NCI-H510A treated with DMSO at 0.1 percent for 48 hours (cell line): ENCODE measurements at regions not wholly inside any gene's neighbourhood (a gene's known extent, or its start where the extent isn't known, plus 50 kb on each side); places are given as distances from the start of the nearest gene placed in this dataset.
"Not testable (repeated sequence)": the region's sequence is repeated elsewhere in the genome, so short reads cannot be mapped to it uniquely, and the experiment has no call there.

Experiments used
- DNase-seq: peaks from one replicate; lab custom pipeline; 2025; lab: John Stamatoyannopoulos, UW

DNA sequence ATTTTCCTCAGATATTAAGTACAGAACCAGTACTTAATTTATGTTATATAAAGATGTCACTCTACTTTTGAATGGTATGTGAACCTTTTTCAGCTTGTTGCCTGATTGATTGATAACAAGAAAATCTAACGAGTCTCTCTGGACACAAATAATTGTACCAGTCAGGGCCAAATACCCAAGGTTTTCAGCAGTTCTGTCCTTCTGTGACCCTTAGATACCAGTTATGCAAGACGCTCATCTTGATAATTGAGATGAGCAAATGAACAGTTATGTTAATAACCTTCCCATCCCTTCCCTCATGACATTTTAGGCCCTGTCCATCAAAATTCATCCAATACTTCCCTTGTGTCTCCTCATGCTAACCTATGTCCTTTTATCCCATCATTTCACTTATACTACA, 185.9 kb upstream of the G2E3 start:
- DNase-seq: no peak

DNA sequence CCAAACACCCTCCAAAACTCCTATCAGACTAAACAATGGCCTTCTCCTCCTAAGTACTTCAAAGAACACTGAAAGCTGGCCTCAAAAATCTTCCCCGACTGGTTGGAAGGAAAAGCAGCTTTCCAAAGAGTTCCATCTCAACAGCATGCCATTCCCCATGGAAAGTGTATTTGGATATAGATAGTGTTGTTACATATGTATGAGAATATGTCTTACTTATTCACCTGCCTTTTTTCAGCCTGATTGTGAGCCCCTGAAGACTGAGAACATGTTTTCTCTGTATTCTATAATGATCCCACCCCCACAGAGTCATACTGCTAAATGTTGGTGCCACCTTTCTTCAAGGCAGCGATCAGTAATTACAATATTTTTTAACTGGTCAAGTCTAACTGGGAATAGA, 185.4 kb upstream of the G2E3 start:
- no peak for DNase-seq

DNA sequence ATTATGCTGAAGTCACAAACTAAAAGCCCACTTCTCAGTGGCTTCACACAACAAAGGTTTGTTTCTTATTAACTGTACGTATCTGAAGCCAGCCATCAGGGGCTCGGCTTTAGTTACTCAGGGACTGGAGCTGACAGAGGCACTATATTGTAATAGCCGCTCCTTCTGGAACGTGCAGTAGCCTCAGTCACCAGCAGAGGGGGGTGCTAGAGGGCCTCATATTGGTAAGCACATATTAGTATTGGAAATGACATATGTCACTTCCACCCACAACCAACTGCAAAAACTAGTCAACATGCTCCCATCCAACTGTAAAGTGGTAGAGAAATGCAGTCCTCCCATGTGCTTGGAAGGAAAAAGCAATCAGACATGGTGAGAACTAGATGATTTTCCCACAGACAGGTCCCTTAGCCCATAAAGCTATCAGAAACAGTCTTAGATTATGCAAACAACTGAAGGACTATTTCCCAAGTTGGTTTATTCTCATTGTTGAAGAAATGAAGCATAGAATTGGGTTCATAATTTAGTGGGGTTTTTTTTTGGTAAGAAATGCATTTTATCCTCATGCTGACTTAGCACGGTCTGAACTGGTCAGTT, 183.6 kb upstream of the G2E3 start:
- peak; percentile 8 for DNase-seq

DNA sequence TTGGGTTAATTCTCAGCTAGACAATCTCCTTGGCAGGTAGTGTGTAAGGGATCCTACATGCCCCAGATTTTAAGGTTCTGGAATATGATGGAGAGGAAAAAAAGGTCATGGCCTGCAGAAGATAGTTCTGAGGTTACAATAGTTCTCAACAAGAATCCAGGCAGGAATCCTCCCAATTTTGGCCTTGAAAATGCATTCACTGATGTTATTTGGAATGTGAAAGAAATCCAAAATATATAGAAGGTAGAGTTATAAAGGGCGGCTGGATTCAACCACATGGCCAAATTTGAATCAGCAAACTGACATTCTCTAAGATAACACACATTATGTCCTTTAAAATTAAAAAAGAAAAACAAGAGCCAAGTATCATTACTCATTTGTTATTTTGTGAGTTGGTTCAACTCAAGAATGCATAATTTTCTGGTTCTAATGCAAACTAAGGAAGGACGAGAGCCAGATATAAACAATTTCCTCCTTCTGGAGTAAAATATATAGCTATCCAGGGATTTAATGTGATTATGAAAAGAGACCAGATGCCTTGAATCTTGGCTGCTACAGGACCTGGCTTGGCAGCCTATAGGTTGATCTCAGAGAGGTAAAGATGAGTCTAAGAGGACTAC, 177.0 kb upstream of the G2E3 start:
- DNase-seq: no peak

DNA sequence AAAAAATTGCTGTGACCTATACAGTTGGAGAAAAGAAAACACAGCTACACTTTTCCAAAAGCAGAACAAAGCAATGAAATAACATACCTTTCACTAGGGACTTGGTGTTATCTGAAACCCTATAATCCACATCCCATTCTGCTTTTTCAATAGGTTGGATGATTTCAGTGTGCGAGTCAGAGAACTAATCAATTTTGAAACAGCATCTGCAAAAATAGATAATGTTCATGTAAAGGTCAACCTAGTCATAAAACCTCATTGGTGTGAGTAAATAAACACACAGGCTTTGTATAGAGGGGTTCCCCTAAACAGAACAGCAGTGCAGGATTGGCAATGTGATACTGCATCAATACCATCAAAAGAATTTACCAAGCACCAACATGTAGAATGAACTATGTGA, 173.0 kb upstream of the G2E3 start:
- no peak for DNase-seq

DNA sequence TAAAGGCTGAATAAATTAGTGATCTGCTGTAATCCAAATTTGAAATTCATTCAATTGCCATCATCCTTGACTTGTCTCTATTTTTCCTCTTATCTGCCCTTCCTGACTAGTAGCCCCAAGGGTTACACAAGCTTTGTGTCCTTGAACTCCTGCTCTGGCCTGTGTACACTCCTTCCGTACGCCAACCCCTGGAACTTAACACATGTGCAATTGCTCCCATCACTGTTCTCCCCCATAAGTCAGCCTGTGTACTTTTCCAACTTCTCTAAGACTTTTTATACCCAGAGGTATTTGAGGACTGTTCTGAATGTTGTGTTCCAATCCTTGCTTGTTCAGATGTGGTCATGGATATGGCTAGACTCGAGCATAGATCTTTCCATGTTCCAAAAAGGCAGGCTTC, 171.1 kb upstream of the G2E3 start:
- no peak for DNase-seq

DNA sequence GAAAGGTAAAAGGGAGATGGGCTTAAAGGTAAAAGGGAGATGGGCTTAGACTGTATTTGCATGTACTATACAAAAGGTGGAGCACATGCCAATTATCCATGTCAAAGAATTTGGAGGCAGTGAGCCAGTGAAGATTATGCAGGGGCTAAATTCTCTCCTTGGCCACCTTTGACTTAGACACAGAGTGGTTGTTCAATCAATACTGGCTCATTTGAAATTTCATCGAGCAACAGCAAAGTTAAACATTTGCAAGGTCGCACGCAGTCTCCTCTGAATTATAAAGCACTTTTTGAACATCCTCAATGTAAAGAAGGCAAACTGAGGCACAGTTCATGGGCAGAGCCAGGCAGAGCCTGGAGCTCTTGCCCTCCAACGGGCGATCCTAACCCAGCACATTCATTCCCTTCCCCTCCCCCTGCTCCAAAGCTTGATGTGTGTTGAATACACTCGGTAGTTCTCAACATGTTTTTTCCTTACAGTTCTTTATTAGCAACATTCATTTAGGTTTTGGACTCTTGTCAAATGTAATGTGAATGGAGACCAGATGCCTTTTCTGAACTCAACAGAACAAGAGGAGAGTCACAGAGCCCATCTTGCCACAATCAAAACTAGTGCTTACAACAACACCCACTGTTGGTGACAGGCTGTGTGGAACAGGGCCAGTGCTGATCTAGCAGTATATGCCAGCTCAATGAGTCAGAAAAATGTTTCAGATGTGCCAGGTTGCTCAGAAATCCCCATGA, 169.7 kb upstream of the G2E3 start:
- no peak for DNase-seq

DNA sequence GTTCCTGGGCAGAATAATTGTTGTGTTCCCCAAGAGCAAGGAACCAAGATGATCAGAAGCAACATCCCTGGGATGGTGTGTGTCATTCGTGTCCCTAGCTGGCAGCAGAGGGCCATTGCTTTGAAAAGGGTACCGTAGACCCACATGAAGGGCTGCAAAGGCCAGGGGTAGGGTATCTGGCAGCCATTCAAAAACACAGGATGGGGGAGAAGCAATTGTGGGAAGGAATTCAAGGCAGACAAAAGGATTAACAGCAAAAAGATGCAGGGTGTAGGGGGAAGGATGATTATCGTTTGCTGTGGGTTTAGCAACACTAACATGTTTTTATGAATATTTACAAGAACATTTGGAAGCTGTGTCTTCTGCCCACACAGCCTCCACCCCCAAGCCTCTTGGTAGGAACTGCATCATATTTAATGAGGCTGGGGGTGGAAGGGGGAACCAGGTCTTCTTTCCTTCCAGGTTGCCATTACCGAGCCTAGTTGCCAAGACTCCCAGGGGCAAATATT, 169.0 kb upstream of the G2E3 start:
- DNase-seq: no peak

DNA sequence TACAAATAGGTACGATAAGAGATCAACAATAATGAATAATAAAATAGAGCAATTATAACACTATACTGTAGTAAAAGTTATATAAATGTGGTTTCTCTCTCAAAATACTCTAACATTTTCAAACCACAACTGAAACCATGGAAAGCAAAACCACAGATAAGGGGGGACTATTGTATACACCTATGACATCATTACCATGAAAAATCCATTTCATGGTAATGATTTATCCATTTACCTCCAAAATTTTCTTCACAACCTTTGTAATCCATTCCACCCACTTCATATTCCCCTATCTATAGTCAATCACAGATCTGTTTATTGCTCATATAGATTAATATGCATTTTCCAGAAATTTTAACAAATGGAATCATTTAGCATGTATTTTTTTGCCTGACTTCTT, 163.9 kb upstream of the G2E3 start:
- no peak for DNase-seq

DNA sequence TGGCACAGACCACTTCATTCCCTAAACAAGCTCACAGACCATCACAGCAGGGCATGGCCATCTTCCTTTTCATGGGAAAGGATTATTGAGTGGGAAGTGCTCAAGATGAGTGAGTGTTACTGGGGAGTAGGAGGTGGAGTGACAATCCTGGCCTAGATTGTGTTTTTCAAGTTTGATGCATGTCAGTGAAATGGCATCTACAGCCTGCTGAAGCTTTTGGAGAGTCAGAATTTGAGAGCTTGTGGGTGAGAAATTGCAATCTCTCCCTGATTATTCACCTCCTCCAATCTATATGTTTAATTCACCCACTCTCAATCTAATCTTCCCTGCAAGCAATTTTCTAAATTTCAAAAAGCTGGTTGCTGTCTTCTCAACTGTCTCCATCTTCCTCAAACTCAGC, 156.1 kb upstream of the G2E3 start:
- DNase-seq: no peak

DNA sequence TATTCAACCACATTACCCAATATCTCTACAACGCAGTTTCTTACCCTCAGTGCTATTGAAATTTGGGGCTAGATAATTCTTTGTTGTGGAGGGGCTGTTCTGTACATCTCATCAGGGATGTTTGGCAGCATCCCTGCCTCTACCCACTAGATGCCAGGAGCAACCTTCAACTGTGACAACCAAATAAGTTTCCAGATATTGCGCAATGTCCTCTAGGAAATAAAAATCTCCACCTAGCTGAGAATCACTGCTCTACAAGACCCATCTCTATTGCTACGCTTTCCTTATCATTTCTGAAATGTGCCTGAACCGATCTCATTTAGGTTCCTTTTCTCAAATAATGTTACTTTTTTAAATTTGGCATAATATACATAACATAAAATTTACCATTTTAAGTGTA, 155.2 kb upstream of the G2E3 start:
- no peak for DNase-seq

DNA sequence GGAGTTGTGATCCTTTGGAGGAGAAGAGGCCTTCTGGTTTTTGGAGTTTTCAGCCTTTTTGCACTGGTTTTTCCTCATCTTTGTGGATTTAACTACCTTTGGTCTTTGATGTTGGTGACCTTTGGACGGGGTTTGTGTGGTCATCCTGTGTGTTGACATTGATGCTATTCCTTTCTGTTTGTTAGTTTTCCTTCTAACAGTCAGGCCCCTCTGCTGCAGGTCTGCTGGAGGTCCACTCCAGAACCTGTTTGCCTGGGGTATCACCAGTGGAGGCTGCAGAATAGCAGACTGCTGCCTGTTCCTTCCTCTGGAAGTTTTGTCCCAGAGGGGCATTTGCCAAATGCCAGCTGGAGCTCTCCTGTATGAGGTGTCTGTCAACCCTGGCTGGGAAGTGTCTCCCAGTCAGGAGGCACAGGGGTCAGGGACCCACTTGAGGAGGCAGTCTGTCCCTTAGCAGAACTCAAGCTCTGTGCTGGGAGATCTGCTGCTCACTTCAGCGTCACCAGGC, 149.4 kb upstream of the G2E3 start:
- DNase-seq: not testable (repeated sequence)

DNA sequence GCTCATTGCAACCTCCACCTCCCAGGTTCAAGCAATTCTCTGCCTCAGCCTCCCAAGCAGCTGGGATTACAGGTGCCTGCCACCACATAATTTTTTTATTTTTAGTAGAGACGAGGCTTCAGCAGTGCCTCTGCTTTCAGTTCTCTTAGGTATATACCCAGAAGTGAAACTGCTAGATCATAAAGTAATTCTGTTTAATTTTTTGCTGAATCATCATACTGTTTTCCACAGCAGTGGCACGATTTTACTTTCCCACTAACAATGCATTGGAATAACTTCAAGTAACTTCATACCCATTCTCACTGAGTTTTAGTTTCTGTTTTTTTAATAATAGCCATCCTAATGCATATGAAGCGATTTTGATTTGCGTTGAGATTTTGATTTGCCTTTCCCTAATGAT, 148.0 kb upstream of the G2E3 start:
- no peak for DNase-seq

DNA sequence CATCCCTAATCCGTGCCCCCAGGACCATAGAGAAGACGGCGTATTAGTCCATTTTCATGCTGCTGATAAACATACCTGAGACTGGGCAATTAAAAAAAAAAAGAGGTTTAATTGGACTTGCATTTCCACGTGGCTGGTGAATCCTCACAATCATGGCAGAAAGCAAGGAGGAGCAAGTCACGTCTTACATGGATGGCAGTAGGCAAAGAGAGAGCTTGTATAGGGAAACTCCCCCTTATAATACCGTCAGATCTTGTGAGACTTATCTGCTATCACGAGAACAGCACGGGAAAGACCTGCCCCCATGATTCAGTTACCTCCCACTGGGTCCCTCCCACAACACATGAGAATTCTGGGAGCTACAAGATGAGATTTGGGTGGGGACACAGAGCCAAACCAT, 145.8 kb upstream of the G2E3 start:
- DNase-seq: not testable (repeated sequence)

DNA sequence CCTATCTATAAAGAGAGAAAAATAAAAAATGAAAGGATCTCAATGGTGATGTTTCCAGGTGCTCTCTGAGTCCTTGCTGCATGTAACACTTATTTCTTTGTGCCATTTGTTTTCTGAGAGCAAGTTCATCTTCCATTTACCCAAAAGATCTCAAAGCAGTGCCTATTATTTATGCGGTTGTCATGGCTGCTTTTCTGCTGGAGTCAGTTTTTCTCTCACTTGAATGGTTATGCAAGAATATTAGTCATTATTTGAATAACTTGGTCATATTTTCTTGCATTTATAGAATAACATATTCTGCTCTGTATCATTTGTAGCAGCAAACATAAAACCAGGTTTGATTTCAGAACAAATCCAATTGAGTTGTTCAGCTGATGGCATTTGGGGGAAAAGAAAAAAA, 141.8 kb upstream of the G2E3 start:
- DNase-seq: no peak

DNA sequence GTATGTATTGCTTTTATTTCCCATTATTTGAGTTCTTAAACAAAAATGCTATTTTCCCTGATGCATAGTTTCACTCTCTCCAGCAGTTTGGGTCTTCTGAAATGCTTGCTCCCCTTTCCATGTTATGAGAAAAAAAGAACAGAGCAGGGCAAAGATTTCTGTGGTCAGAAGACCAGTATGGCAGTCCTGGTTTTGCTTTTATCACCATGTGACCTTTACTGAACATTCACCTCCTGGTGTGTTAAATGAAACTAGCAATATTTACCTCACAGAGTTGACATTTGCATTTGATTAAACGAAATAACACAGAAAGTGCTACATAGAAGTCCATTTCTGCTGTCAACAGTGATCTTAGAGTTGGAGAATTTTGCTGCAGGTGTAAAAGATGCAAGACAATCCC, 141.0 kb upstream of the G2E3 start:
- DNase-seq: no peak

DNA sequence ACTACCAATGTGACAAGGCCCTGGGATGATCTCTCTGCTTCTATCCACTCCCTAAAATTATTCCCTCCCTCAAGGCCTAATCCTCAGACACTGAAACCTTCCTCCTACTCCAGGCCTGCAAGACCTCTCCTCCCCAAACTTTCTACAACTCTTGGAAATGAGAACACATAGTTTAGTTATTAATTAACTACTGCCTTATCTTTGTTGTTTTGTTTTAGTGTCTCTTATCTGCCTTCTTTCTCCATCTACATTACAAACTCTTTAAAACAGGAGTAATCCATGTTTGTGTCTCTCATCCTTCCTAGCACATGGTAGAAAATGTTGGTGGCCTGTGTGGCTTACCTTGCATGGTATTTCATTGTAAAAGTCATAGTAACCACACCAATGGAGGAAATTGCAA, 139.9 kb upstream of the G2E3 start:
- DNase-seq: no peak

DNA sequence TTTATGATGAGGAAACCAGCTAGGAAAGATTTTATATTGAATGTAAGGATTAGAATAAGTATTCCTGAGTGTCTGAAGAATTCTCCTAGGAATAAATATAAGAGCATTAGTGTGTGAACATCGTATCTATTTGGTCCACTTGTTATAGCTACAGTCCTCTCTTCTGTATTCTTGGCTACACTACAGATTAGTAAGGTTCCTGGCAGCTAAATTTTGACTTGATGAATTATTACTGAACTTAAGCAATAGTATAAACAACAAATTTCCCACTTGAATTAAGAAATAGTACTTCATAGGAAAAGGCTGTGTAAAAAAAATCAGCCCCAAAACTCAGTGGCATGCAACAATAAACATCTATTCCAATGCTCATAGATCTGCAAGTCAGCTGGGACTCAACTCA, 138.4 kb upstream of the G2E3 start:
- DNase-seq: no peak

DNA sequence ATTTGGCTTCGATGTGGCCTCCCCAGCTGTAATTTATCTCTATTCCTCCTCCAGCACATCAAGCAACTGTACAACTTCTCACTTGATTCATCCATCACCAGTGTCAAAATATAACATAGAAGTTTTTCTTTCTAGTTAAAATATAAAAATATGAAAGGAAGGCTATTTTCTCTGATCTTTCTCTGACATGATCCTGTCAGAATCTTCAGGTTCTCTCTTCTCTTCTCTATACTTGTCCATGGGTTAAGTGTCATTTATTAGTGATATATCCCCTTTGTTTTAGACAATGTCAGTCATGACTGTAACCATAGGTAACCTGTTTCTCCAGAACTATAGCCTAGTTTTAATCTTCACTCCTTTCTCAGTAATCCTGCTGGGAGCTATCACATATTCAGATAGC, 132.5 kb upstream of the G2E3 start:
- no peak for DNase-seq

DNA sequence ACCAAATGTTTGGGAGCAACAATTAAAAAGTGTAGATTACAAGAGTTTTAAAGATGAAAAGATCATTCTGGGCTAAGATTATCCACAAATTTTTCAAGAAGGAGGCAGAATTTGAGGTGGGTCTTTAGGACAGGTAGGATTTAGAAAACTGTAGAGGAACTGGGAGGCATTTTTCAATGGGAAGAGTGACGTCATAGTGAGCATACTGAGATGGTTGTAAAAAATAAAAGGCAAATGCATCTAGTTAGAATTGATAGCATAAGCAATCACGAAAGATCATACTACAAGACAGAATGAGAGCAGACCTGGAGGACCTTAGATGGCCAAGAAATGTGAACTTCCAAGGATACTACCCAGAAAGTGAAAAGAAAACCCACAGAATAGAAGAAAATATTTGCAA, 131.6 kb upstream of the G2E3 start:
- no peak for DNase-seq

DNA sequence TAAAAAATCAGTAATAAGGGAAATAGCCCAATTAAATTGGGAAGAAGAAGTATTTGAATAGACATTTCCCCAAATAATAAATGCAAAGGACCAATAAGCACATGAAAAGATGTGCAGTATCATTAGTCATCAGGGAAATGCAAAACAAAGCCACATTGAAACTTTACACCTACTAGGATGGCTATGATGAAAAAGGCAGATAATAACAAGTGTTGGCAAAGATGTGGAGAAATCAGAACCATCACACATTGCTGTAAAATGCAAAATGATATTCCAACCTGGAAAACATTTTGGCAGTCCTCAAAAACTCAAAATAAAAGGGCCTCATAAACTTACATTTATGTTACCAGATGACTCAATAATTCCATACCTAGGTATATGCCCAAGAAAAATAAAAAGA, 131.1 kb upstream of the G2E3 start:
- DNase-seq: no peak

DNA sequence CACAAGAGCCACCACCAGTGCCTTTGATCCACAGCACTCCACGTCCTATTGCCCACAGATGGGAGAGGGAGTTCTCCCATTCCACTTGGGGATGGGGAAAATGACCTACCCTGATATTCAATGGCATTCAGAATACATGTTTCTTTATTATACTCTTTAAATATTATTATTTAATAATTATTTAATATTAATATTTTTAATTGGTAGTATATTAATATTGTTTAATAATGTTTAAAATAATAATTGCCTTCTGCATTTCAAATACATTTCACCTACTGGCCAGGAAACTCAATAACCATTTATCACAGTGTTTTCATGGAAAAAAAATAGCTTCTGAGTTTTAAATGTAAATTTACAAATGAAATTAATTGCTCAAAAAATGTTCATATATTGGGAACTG, 127.4 kb upstream of the G2E3 start:
- DNase-seq: no peak

DNA sequence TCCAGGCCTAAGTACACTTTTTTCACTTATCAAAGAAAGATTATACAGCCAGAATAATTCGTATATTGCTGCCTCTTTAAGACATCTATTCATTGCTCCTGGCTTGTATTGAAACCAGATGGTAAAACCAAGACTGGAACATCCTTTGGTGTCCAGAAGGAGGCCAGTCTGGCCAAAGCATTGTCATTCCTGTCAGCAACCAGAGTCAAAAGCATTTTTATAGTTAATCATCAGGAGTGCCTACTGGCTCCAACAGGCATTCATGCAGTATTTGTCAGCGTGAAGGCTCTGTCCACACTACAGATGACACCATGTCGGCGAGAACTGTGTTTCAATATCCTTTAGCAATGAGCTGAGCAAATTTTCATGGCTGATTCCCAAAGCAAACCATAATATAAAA, 118.0 kb upstream of the G2E3 start:
- no peak for DNase-seq
